Lower leg skin (tissue), 3 donors: ENCODE measurements at regions not wholly inside any gene's neighbourhood (a gene's known extent, or its start where the extent isn't known, plus 50 kb on each side); places are given as distances from the start of the nearest gene placed in this dataset.

Experiments
- CTCF ChIP-seq, 3 donors: fragments of 450-650 bp; IDR thresholded peaks; one replicate each; pipeline ENCODE4 v1.5.1; 2016; ENCODE audit warnings: antibody characterized with exemption in 3 of 3, mild to moderate bottlenecking in 3 of 3, moderate library complexity in 2 of 3
- POLR2A ChIP-seq, 2 donors: fragments of 450-650 bp; IDR thresholded peaks; one replicate each; pipeline ENCODE4 v1.6.1; 2016 to 2017; ENCODE audit warnings: antibody characterized with exemption in 2 of 2, mild to moderate bottlenecking in 1 of 2, moderate library complexity in 1 of 2

- TF ChIP-seq CTCF (IDR thresholded peaks at IDR 0.05): no peak
- TF ChIP-seq POLR2A (IDR thresholded peaks at IDR 0.05): no peak
Observed at GRCh38 chr10:57905010-57905409, 362.7 kb downstream of the IPMK start.
